Bronchial epithelial cell (primary cell): ENCODE measurements at regions not wholly inside any gene's neighbourhood (a gene's known extent, or its start where the extent isn't known, plus 50 kb on each side); places are given as distances from the start of the nearest gene placed in this dataset.

Experiments used
- DNase-seq: peaks from one replicate; pipeline ENCODE4 v3.0.0-alpha.2; 2010; ENCODE audit warnings: low read depth
- FAIRE-seq: peaks from 2 replicates; lab custom pipeline; 2011; peaks lifted over from hg19 to GRCh38; lab: Jason Lieb, UNC
- H3K27me3 ChIP-seq: 2 replicates; pipeline ENCODE4 v1.5.1; 2011; ENCODE audit warnings: low read length; ENCODE audit not compliant: control insufficient read depth, insufficient read depth
- H3K36me3 ChIP-seq: 2 replicates; pipeline ENCODE4 v1.5.1; 2011; ENCODE audit warnings: low read length; ENCODE audit not compliant: control insufficient read depth, insufficient read depth
- H3K4me3 ChIP-seq: 2 replicates; pipeline ENCODE4 v1.5.1; 2011; ENCODE audit warnings: mild to moderate bottlenecking, low read depth, low read length, control low read depth
- CTCF ChIP-seq: IDR thresholded peaks from 2 replicates; pipeline ENCODE4 v1.5.1; 2011; ENCODE audit warnings: mild to moderate bottlenecking, moderate library complexity, low read length, control low read depth, inconsistent platforms; ENCODE audit not compliant: insufficient read depth, severe bottlenecking

GRCh38 chr20:41892031-41892430, 273.9 kb upstream of the CHD6 start:
- Histone ChIP-seq H3K4me3 (no peak overlapping the region), H3K27me3 (no peaks in the 10 kb centered on the region), H3K36me3 (no peaks in the 10 kb centered on the region)
- TF ChIP-seq CTCF, result no peak
- no peak for FAIRE-seq
- DNase-seq, result no peak

- no peak overlapping the region for H3K4me3 ChIP-seq
- FAIRE-seq, result no peak
- no peaks in the 10 kb centered on the region for H3K27me3 ChIP-seq
- TF ChIP-seq CTCF, result no peak
- DNase-seq, result peak; percentile 32
- H3K36me3 ChIP-seq, result no peaks in the 10 kb centered on the region
These were observed 271.7 kb upstream of the CHD6 start for GRCh38 chr20:41889844-41890224.

GRCh38 chr20:41889126-41889843, 271.1 kb upstream of the CHD6 start:
- no peak for FAIRE-seq
- DNase-seq, result no peak
- TF ChIP-seq CTCF, result no peak
- no peak overlapping the region for H3K4me3 ChIP-seq
- no peaks in the 10 kb centered on the region for H3K36me3 ChIP-seq
- H3K27me3 ChIP-seq, result no peaks in the 10 kb centered on the region

GRCh38 chr20:41888434-41888833, 270.3 kb upstream of the CHD6 start:
- H3K27me3 ChIP-seq, result no peaks in the 10 kb centered on the region
- DNase-seq (no peak), FAIRE-seq (no peak)
- no peaks in the 10 kb centered on the region for H3K36me3 ChIP-seq
- no peak for TF ChIP-seq CTCF
- no peak overlapping the region for H3K4me3 ChIP-seq

GRCh38 chr20:41887500-41887899, 269.3 kb upstream of the CHD6 start:
- FAIRE-seq, result peak; percentile 58
- Histone ChIP-seq H3K4me3 (no peak overlapping the region), H3K27me3 (no peaks in the 10 kb centered on the region), H3K36me3 (no peaks in the 10 kb centered on the region)
- no peak for TF ChIP-seq CTCF
- DNase-seq, result no peak
